ENCODE measurements at regions not wholly inside any gene's neighbourhood (a gene's known extent, or its start where the extent isn't known, plus 50 kb on each side); places are given as distances from the start of the nearest gene placed in this dataset.

GRCh38 chr12:111081600-111081999 is 161.2 kb upstream of the MYL2 start:
- Histone ChIP-seq H3K27ac (ENCODE audit: control insufficient read depth, insufficient read depth) (no peak overlapping the region), H3K9me3 (replicated peaks; ENCODE audit: control insufficient read depth, insufficient read depth, low read length) (no peaks in the 10 kb centered on the region), H3K4me2 (ENCODE audit: control insufficient read depth, insufficient read depth) (no peak overlapping the region), H3K27me3 (replicated peaks in 1 of 2; ENCODE audit: control insufficient read depth in 2 of 2, insufficient read depth in 2 of 2, low read length in 1 of 2) (peaks cover 0 to 3% of the 10 kb centered on the region in 2 experiments; a peak in 3 of 4 replicates), H3K9ac (ENCODE audit: control insufficient read depth, insufficient read depth, low read length) (no peak overlapping the region), H3K4me3 (no peak overlapping the region), H3K4me1 (ENCODE audit: control insufficient read depth, insufficient read depth, low read length) (no peaks in the 10 kb centered on the region; the same call in 1 of the 2 replicates), H3K79me2 (ENCODE audit: control insufficient read depth, insufficient read depth, low read length) (no peaks in the 10 kb centered on the region), H2AFZ (ENCODE audit: control insufficient read depth, low read depth, low read length) (no peak overlapping the region), H4K20me1 (ENCODE audit: control insufficient read depth, insufficient read depth) (no peaks in the 10 kb centered on the region; the same call in 1 of the 2 replicates), H3K36me3 (ENCODE audit: control insufficient read depth in 2 of 2, insufficient read depth in 2 of 2, low read length in 1 of 2) (no peaks in the 10 kb centered on the region)
- SMC1A ChIA-PET (ENCODE audit: uncharacterized antibody, unreplicated experiment), result no interaction called here
- BruUV-seq (replicated peaks), result no TSS peak
- no peak for FAIRE-seq
- ATAC-seq, result no peak
- in situ Hi-C loops (cut with MboI), result no loop called here
- no peak for TF ChIP-seq CREB1 (IDR thresholded peaks at IDR 0.05; ENCODE audit: low read depth)
- no peak for TF ChIP-seq ETV6 (conservative IDR thresholded peaks at IDR 0.05 in 1 of 2, IDR thresholded peaks at IDR 0.05 in 1 of 2; ENCODE audit: borderline replicate concordance in 1 of 2, low read depth in 1 of 2)
- no peak for TF ChIP-seq ZNF217 (IDR thresholded peaks at IDR 0.05)
- TF ChIP-seq MTA3 (IDR thresholded peaks at IDR 0.05; ENCODE audit: borderline replicate concordance, low read length), result no peak
- TF ChIP-seq NFYB (IDR thresholded peaks at IDR 0.05; ENCODE audit: insufficient read depth, low read depth, low read length), result no peak
- no peak for TF ChIP-seq KAT2A (conservative IDR thresholded peaks at IDR 0.05; ENCODE audit: control insufficient read depth, low read depth, low read length)
- TF ChIP-seq ZBTB40 (IDR thresholded peaks at IDR 0.05; ENCODE audit: borderline replicate concordance), result no peak
- TF ChIP-seq ZZZ3 (IDR thresholded peaks at IDR 0.05; ENCODE audit: control insufficient read depth, insufficient read length, low read depth), result no peak
- no peak for TF ChIP-seq HSF1 (IDR thresholded peaks at IDR 0.05; ENCODE audit: low read depth, low read length)
- TF ChIP-seq SMAD5 (IDR thresholded peaks at IDR 0.05; ENCODE audit: low read depth), result no peak
- no peak for TF ChIP-seq YBX1 (IDR thresholded peaks at IDR 0.05)
- no peak for TF ChIP-seq ZSCAN29 (IDR thresholded peaks at IDR 0.05)
- no peak for DNase-seq (ENCODE audit: low read depth, low spot score)
- intact Hi-C loops (cut with micrococcal nuclease; ENCODE audit: unreplicated experiment), result no loop called here
- POLR2A ChIA-PET, result no interaction called here
- CTCF ChIA-PET, result interaction anchor here (1.3 kb wide), 1 partner anchor 188 kb away, joined by 3 read pairs; no protein-coding TSS in a partner anchor
- RAD21 ChIA-PET (ENCODE audit: unreplicated experiment), result no interaction called here
- WGBS (ENCODE audit: insufficient coverage, insufficient replicate concordance, low lambda C conversion rate, missing lambda C conversion rate), result 29% methylated on average over 5 of the region's 5 CpGs
